ENCODE measurements at regions not wholly inside any gene's neighbourhood (a gene's known extent, or its start where the extent isn't known, plus 50 kb on each side); places are given as distances from the start of the nearest gene placed in this dataset.
A peak's percentile ranks its signal among the peaks of the same experiment; 100 is the strongest.

- Histone ChIP-seq H3K4me3 (ENCODE audit: low read length in 3 of 3) (no peak overlapping the region), H3K36me3 (ENCODE audit: control insufficient read depth in 2 of 3, insufficient read depth in 3 of 3, low read length in 3 of 3) (no peaks in the 10 kb centered on the region), H3K4me1 (ENCODE audit: control insufficient read depth in 2 of 3, insufficient read depth in 2 of 3, low read depth in 1 of 3, low read length in 3 of 3) (no peaks in the 10 kb centered on the region), H3K27ac (ENCODE audit: low read depth in 2 of 2, low read length in 2 of 2) (no peak overlapping the region), H3K27me3 (ENCODE audit: control insufficient read depth, insufficient read depth, low read length) (no peaks in the 10 kb centered on the region), H3K9ac (ENCODE audit: low read length in 3 of 3) (no peak overlapping the region), H3K9me3 (ENCODE audit: control insufficient read depth in 2 of 3, insufficient read depth in 1 of 3, low read length in 3 of 3) (no peaks in the 10 kb centered on the region)
- intact Hi-C loops (cut with DNase I) = no loop called here
- no peak for FAIRE-seq
- TF ChIP-seq, protein P1, sequence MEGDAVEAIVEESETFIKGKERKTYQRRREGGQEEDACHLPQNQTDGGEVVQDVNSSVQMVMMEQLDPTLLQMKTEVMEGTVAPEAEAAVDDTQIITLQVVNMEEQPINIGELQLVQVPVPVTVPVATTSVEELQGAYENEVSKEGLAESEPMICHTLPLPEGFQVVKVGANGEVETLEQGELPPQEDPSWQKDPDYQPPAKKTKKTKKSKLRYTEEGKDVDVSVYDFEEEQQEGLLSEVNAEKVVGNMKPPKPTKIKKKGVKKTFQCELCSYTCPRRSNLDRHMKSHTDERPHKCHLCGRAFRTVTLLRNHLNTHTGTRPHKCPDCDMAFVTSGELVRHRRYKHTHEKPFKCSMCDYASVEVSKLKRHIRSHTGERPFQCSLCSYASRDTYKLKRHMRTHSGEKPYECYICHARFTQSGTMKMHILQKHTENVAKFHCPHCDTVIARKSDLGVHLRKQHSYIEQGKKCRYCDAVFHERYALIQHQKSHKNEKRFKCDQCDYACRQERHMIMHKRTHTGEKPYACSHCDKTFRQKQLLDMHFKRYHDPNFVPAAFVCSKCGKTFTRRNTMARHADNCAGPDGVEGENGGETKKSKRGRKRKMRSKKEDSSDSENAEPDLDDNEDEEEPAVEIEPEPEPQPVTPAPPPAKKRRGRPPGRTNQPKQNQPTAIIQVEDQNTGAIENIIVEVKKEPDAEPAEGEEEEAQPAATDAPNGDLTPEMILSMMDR (IDR thresholded peaks at IDR 0.05; ENCODE audit: borderline replicate concordance, extremely low read depth, insufficient read depth) = no peak
- DNase-seq = peak in 1 of 5 donors; percentile 37
Observed at GRCh38 chr5:67434466-67434865, 237.9 kb upstream of the CD180 start.

DNA sequence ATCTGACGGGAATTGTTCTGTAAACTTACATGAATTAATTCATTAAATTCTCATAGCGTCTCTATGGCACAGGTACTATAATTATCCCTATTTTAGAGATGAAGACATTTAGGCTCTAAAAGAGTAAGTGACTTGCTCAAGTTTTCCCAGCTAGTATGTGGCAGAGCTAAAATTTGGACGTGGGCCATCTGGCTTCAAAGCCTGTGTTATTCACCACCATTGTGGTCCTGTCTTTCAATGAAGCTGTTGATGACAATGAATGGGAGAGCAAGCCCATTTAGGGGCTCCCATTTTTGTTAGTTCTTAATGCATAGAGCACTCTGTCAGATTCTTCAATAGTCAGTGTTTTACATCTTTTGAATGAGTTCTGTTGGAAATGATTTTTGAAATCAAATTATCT, 236.0 kb upstream of the CD180 start:
- Histone ChIP-seq H3K4me1 (ENCODE audit: control insufficient read depth in 2 of 3, insufficient read depth in 2 of 3, low read depth in 1 of 3, low read length in 3 of 3) (no peaks in the 10 kb centered on the region), H3K9me3 (ENCODE audit: control insufficient read depth in 2 of 3, insufficient read depth in 1 of 3, low read length in 3 of 3) (no peaks in the 10 kb centered on the region), H3K36me3 (ENCODE audit: control insufficient read depth in 2 of 3, insufficient read depth in 3 of 3, low read length in 3 of 3) (no peaks in the 10 kb centered on the region), H3K4me3 (ENCODE audit: low read length in 3 of 3) (no peak overlapping the region), H3K9ac (ENCODE audit: low read length in 3 of 3) (no peak overlapping the region), H3K27me3 (ENCODE audit: control insufficient read depth, insufficient read depth, low read length) (no peaks in the 10 kb centered on the region), H3K27ac (ENCODE audit: low read depth in 2 of 2, low read length in 2 of 2) (no peak overlapping the region)
- intact Hi-C loops (cut with DNase I) = no loop called here
- DNase-seq (no peak), FAIRE-seq (no peak)
- TF ChIP-seq, protein P1 (IDR thresholded peaks at IDR 0.05; ENCODE audit: borderline replicate concordance, extremely low read depth, insufficient read depth) = no peak

DNA sequence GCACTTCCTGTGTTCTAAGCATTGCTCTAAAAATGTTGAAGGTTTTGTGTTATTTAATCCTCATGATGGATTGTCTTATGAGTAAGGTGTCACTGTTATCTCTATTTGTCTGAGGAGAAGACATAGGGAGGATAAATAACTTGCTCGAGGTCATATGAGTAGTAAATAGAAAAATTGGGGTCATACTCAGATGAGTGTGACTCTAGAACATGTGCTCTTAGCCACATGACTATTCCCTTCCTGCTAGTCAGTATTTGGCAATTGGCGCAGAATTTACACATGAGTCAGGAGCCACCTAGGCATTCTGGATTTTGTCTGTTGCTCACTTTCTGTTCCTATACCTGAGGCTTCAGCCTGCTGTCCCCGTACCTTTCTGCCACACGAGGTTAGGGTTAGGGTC, 234.6 kb upstream of the CD180 start:
- H3K27me3 ChIP-seq (ENCODE audit: control insufficient read depth, insufficient read depth, low read length) = no peaks in the 10 kb centered on the region
- no peak for FAIRE-seq
- intact Hi-C loops (cut with DNase I) = no loop called here
- H3K9me3 ChIP-seq (ENCODE audit: control insufficient read depth in 2 of 3, insufficient read depth in 1 of 3, low read length in 3 of 3) = no peaks in the 10 kb centered on the region
- H3K9ac ChIP-seq (ENCODE audit: low read length in 3 of 3) = no peak overlapping the region
- no peak for DNase-seq
- H3K4me3 ChIP-seq (ENCODE audit: low read length in 3 of 3) = no peak overlapping the region
- TF ChIP-seq, protein P1 (IDR thresholded peaks at IDR 0.05; ENCODE audit: borderline replicate concordance, extremely low read depth, insufficient read depth) = no peak
- H3K4me1 ChIP-seq (ENCODE audit: control insufficient read depth in 2 of 3, insufficient read depth in 2 of 3, low read depth in 1 of 3, low read length in 3 of 3) = no peaks in the 10 kb centered on the region
- no peak overlapping the region for H3K27ac ChIP-seq (ENCODE audit: low read depth in 2 of 2, low read length in 2 of 2)
- H3K36me3 ChIP-seq (ENCODE audit: control insufficient read depth in 2 of 3, insufficient read depth in 3 of 3, low read length in 3 of 3) = no peaks in the 10 kb centered on the region

DNA sequence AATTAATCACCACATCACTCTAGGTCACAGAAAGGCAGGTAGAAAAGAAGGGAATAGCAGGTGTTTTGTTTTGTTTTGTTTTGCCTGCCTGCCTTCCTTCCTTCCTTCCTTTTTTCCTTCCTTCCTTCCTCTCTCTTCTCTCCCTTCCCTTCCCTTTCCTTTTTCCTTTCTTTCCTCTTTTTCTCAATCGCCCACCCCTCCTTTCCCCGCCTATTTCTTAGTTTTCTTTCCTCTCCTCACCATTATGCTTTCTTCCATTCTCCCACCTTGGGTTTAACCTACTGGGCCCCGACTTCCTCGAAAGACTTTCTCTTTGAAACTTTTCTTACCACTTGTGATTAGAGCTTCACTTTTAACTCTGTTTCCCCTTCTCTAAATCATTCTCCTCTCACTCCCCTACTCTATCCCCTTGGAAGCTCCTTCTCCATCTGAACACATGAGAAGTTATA, 231.3 kb upstream of the CD180 start:
- FAIRE-seq (no peak), DNase-seq (no peak)
- Histone ChIP-seq H3K36me3 (ENCODE audit: control insufficient read depth in 2 of 3, insufficient read depth in 3 of 3, low read length in 3 of 3) (no peaks in the 10 kb centered on the region), H3K27ac (ENCODE audit: low read depth in 2 of 2, low read length in 2 of 2) (no peak overlapping the region), H3K9me3 (ENCODE audit: control insufficient read depth in 2 of 3, insufficient read depth in 1 of 3, low read length in 3 of 3) (no peaks in the 10 kb centered on the region), H3K9ac (ENCODE audit: low read length in 3 of 3) (no peak overlapping the region), H3K4me1 (ENCODE audit: control insufficient read depth in 2 of 3, insufficient read depth in 2 of 3, low read depth in 1 of 3, low read length in 3 of 3) (no peaks in the 10 kb centered on the region), H3K27me3 (ENCODE audit: control insufficient read depth, insufficient read depth, low read length) (no peaks in the 10 kb centered on the region), H3K4me3 (ENCODE audit: low read length in 3 of 3) (no peak overlapping the region)
- TF ChIP-seq, protein P1 (IDR thresholded peaks at IDR 0.05; ENCODE audit: borderline replicate concordance, extremely low read depth, insufficient read depth) = no peak
- intact Hi-C loops (cut with DNase I) = no loop called here

All from kidney (tissue), 13 donors.